Activated CD8-positive, alpha-beta T cell treated with anti-CD3 and anti-CD28 coated beads, Interleukin-2, amount 10 ng/mL, durations not matched to agents 7 days and 5 days (primary cell): ENCODE measurements at regions not wholly inside any gene's neighbourhood (a gene's known extent, or its start where the extent isn't known, plus 50 kb on each side); places are given as distances from the start of the nearest gene placed in this dataset.

ENCODE experiments used
- ATAC-seq: fragments of 150-1000 bp; cut with Tn5 transposase; one replicate; pipeline ENCODE4 v1.10.0; 2021; ENCODE audit warnings: moderate library complexity
- CTCF ChIA-PET: fragments of 350-600 bp; sonication (Branson Sonifier 250); formaldehyde crosslinking; loops from one replicate; lab custom pipeline; 2021; ENCODE audit warnings: antibody characterized with exemption; lab: Charles Lee
- POLR2A ChIA-PET: fragments of 350-600 bp; sonication (Branson Sonifier 250); formaldehyde crosslinking; loops from one replicate; lab custom pipeline; 2021; ENCODE audit warnings: antibody characterized with exemption; lab: Charles Lee
- DNase-seq: peaks from one replicate; pipeline ENCODE4 v3.0.0-alpha.2; 2020
- H3K27ac Mint-ChIP-seq: one replicate; pipeline ENCODE4 v1.8.0; 2021; ENCODE audit warnings: mild to moderate bottlenecking, mixed read lengths
- H3K27me3 Mint-ChIP-seq: one replicate; pipeline ENCODE4 v1.8.0; 2021; ENCODE audit warnings: low read depth, mixed read lengths
- H3K36me3 Mint-ChIP-seq: one replicate; pipeline ENCODE4 v1.8.0; 2021; ENCODE audit warnings: low read depth, mixed read lengths
- H3K4me1 Mint-ChIP-seq: one replicate; pipeline ENCODE4 v1.8.0; 2021; ENCODE audit warnings: low read depth, mixed read lengths
- H3K4me3 Mint-ChIP-seq: one replicate; pipeline ENCODE4 v1.8.0; 2021; ENCODE audit warnings: mild to moderate bottlenecking, mixed read lengths
- H3K9me3 Mint-ChIP-seq: one replicate; pipeline ENCODE4 v1.8.0; 2022; ENCODE audit warnings: mixed read lengths; ENCODE audit not compliant: insufficient read depth

DNA sequence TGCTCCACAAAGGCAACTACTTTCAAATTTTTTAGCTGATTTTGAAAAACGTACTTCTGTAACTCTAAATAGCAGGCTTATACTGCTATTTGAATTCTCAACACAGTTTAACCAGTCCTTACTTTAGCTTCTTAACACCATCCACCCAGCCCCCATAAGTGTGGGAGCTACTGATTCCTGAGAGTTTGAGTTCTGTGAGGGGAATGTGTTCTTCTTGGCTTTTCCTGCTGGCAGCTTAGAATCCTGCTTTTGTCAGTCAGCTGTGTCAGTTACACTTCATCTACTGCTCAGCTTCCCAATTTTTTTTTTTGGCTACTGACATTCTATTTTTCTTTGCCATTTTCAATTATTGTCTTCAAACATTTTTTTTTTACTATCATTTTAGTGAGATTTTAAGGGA lies 440.4 kb downstream of the INSC start:
- H3K9me3 Mint-ChIP-seq, result no peaks in the 10 kb centered on the region
- no peaks in the 10 kb centered on the region for H3K36me3 Mint-ChIP-seq
- no peaks in the 10 kb centered on the region for H3K27me3 Mint-ChIP-seq
- H3K4me3 Mint-ChIP-seq, result no peak overlapping the region
- ChIA-PET CTCF (no interaction called here), POLR2A (no interaction called here)
- no peak for DNase-seq
- H3K4me1 Mint-ChIP-seq, result no peaks in the 10 kb centered on the region
- no peak overlapping the region for H3K27ac Mint-ChIP-seq
- no peak for ATAC-seq

DNA sequence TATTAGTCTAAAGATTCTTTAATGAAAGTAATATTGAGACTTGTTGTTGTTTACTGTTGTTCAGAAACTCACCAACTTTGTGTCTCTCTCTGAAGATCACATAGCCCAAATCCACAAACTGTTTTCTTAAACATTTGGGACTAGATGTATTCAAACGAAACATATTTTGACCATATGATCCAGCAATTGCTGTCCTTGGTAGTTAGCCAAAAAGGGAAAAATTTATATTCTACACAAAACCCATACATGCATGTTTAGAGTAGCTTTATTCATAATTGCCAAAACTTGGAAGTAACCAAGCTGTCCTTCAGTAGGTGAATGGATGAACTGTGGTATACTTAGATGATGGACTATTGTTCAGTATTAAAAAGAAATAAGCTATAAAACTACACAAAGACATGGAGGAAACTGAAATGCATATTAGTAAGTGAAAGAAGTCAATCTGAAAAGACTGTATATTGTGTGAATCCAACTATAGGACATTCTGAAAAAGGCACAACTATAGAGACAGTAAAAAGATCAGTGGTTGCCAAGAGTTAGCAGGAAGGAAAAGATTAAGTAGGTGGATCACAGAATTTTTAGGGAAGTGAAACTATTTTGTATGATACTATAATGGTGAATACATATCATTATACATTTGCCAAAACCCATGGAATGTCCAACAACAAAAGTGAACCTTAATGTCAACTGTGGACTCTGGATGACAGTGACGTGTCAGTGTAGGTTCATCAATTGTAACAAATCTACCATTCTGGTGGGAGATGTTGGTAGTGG lies 442.9 kb downstream of the INSC start:
- DNase-seq (no peak), ATAC-seq (no peak)
- H3K9me3 Mint-ChIP-seq, result no peaks in the 10 kb centered on the region
- no peak overlapping the region for H3K27ac Mint-ChIP-seq
- H3K36me3 Mint-ChIP-seq, result no peaks in the 10 kb centered on the region
- H3K4me3 Mint-ChIP-seq, result no peak overlapping the region
- CTCF ChIA-PET, result no interaction called here
- POLR2A ChIA-PET, result no interaction called here
- H3K27me3 Mint-ChIP-seq, result no peaks in the 10 kb centered on the region
- no peaks in the 10 kb centered on the region for H3K4me1 Mint-ChIP-seq

DNA sequence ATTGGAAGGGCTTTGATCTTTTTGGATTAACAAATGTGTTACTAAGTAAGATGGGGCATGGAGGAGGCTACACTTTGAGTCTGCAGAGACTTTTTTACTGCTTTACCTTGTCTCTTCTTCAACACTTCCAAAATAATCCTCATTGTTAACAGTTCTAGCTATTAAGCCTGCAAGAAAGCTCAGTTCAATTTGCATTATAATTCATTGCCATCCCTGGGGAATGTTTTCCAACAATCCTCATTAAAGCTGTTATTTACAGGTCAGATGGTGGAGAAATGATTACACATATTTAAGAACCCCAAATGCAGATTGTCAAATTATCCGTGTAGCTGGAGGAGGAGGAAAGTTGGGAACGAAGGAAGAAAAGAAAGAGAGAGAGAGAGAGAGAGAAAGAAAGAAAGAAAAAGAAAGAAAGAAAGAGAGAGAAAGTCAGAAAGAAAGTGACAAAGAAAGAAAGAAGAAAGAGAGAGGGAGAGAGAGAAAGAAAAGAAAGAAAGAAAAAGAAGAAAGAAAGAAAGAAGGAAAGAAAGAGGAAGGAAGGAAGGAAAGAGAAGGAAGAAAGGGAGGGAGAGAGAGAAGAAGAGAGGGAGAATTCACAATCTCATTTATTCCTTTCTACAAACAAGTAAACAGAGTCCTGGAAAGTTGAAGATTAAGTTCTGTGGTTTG lies 443.9 kb downstream of the INSC start:
- Mint-ChIP-seq H3K4me3 (no peak overlapping the region), H3K36me3 (no peaks in the 10 kb centered on the region), H3K4me1 (no peaks in the 10 kb centered on the region), H3K27ac (no peak overlapping the region), H3K9me3 (no peaks in the 10 kb centered on the region), H3K27me3 (no peaks in the 10 kb centered on the region)
- CTCF ChIA-PET, result no interaction called here
- DNase-seq, result no peak
- POLR2A ChIA-PET, result no interaction called here
- no peak for ATAC-seq

DNA sequence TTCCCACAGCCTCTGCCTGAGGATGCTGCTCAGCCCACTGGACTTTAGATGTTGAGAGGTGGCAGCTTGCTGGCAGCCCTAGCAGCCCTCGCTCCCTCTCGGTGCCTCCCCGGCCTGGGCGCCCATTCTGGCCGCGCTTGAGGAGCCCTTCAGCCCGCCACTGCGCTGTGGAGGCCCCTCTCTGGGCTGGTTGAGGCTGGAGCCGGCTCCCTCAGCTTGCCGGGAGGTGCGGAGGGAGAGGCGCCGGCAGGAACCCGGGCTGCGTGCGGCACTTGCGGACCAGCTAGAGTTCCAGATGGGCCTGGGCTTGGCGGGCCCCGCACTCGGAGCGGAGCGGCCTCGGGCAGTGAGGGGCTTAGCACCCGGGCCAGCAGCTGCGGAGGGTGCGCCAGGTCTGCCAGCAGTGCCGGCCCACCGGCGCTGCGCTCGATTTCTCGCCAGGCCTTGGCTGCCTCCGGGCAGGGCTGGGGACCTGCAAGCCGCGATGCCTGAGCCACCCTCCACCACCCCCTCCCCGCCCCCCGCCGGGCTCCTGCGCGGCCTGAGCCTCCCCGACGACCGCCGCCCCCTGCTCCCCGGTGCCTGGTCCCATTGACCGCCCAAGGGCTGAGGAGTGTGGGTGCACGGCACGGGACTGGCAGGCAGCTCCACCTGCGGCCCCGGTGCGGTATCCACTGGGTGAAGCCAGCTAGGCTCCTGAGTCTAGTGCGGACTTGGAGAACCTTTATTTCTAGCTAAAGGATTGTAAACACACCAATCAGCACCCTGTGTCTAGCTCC lies 446.2 kb downstream of the INSC start:
- H3K27ac Mint-ChIP-seq, result no peak overlapping the region
- ATAC-seq, result no peak
- H3K4me1 Mint-ChIP-seq, result no peaks in the 10 kb centered on the region
- H3K9me3 Mint-ChIP-seq, result no peaks in the 10 kb centered on the region
- no peaks in the 10 kb centered on the region for H3K27me3 Mint-ChIP-seq
- CTCF ChIA-PET, result no interaction called here
- DNase-seq, result no peak
- no peaks in the 10 kb centered on the region for H3K36me3 Mint-ChIP-seq
- POLR2A ChIA-PET, result no interaction called here
- no peak overlapping the region for H3K4me3 Mint-ChIP-seq

- Mint-ChIP-seq H3K27me3 (no peaks in the 10 kb centered on the region), H3K27ac (no peak overlapping the region), H3K36me3 (no peaks in the 10 kb centered on the region), H3K9me3 (no peaks in the 10 kb centered on the region), H3K4me1 (no peaks in the 10 kb centered on the region), H3K4me3 (no peak overlapping the region)
- CTCF ChIA-PET, result no interaction called here
- no peak for ATAC-seq
- DNase-seq, result no peak
- POLR2A ChIA-PET, result no interaction called here
These were observed 447.5 kb downstream of the INSC start for GRCh38 chr11:15562230-15562629.

- no peaks in the 10 kb centered on the region for H3K9me3 Mint-ChIP-seq
- H3K4me3 Mint-ChIP-seq, result no peak overlapping the region
- DNase-seq (no peak), ATAC-seq (no peak)
- CTCF ChIA-PET, result no interaction called here
- POLR2A ChIA-PET, result no interaction called here
- H3K27ac Mint-ChIP-seq, result no peak overlapping the region
- H3K4me1 Mint-ChIP-seq, result no peaks in the 10 kb centered on the region
- no peaks in the 10 kb centered on the region for H3K27me3 Mint-ChIP-seq
- H3K36me3 Mint-ChIP-seq, result no peaks in the 10 kb centered on the region
These were observed 448.3 kb downstream of the INSC start for GRCh38 chr11:15563054-15563453.

DNA sequence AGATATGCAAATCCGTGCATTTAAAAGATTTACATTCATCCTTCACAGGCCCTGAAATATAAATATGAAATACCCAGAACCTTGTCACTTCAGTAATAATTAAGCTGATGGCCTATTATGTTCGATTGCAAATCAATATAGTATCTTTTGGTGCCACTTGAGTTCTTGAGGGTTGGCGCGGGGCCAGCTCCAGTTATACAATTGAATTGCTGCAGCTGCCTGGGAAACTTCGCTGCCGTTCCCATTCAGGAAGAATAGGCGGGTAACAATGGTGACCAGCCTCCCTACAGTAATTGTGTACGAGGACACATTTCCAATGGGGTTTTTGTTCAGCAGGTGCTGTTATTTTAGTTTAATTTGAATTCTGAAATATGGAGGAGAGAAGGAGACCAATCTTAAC lies 451.2 kb downstream of the INSC start:
- no peaks in the 10 kb centered on the region for H3K9me3 Mint-ChIP-seq
- POLR2A ChIA-PET, result no interaction called here
- DNase-seq, result no peak
- H3K27ac Mint-ChIP-seq, result no peak overlapping the region
- H3K36me3 Mint-ChIP-seq, result no peaks in the 10 kb centered on the region
- no peaks in the 10 kb centered on the region for H3K27me3 Mint-ChIP-seq
- CTCF ChIA-PET, result no interaction called here
- no peak for ATAC-seq
- H3K4me3 Mint-ChIP-seq, result no peak overlapping the region
- H3K4me1 Mint-ChIP-seq, result no peaks in the 10 kb centered on the region

- no peak overlapping the region for H3K27ac Mint-ChIP-seq
- H3K36me3 Mint-ChIP-seq, result no peaks in the 10 kb centered on the region
- no peaks in the 10 kb centered on the region for H3K4me1 Mint-ChIP-seq
- CTCF ChIA-PET, result no interaction called here
- POLR2A ChIA-PET, result no interaction called here
- DNase-seq (no peak), ATAC-seq (no peak)
- no peak overlapping the region for H3K4me3 Mint-ChIP-seq
- no peaks in the 10 kb centered on the region for H3K27me3 Mint-ChIP-seq
- H3K9me3 Mint-ChIP-seq, result no peaks in the 10 kb centered on the region
These were observed 453.7 kb downstream of the INSC start for GRCh38 chr11:15568440-15568839.

DNA sequence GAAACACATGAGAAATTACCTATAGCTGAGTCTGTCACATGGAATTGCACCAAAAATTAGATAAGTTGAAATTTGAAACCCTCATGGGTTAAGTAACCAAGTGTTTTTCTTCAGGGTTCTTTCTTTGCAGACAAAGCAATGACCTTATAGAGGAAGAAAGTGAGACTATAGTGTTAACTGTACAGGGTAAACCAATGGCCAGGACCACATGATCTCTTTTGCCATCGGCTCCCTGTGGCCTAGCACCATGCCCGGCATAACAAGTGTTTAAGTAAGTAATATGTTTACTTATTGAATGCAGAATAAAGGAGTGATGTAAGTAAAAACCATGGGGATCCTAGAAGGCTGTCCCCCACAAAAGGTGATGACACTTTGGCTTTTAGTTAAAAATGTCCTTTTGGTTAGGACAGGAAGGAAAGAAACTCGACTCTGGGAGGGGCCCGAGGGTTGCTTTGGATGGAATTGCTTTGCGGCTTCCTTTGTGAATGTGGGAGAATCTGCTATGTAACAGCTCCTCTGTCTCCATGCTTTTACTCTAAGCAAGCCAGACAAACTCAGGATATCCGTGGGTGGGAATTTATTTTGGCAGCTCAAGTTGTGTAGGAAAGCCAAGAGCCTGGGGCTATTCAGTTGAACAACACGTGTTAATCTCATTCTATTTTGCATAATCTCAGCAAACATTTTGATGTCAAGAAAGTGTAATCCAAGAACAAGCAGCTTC lies 454.7 kb downstream of the INSC start:
- ChIA-PET POLR2A (no interaction called here), CTCF (no interaction called here)
- no peak for DNase-seq
- no peak overlapping the region for H3K27ac Mint-ChIP-seq
- no peaks in the 10 kb centered on the region for H3K36me3 Mint-ChIP-seq
- no peaks in the 10 kb centered on the region for H3K4me1 Mint-ChIP-seq
- no peak overlapping the region for H3K4me3 Mint-ChIP-seq
- no peak for ATAC-seq
- H3K9me3 Mint-ChIP-seq, result no peaks in the 10 kb centered on the region
- H3K27me3 Mint-ChIP-seq, result no peaks in the 10 kb centered on the region

GRCh38 chr11:15575409-15575808 lies 460.7 kb downstream of the INSC start:
- Mint-ChIP-seq H3K4me1 (no peaks in the 10 kb centered on the region), H3K27me3 (no peaks in the 10 kb centered on the region), H3K27ac (no peak overlapping the region), H3K9me3 (no peaks in the 10 kb centered on the region), H3K36me3 (no peaks in the 10 kb centered on the region), H3K4me3 (no peak overlapping the region)
- no peak for DNase-seq
- ChIA-PET CTCF (no interaction called here), POLR2A (no interaction called here)
- no peak for ATAC-seq

GRCh38 chr11:15576769-15577168 lies 462.0 kb downstream of the INSC start:
- ATAC-seq, result no peak
- Mint-ChIP-seq H3K27ac (no peak overlapping the region), H3K4me1 (no peaks in the 10 kb centered on the region), H3K9me3 (no peaks in the 10 kb centered on the region), H3K4me3 (no peak overlapping the region), H3K36me3 (no peaks in the 10 kb centered on the region), H3K27me3 (no peaks in the 10 kb centered on the region)
- no peak for DNase-seq
- ChIA-PET CTCF (no interaction called here), POLR2A (no interaction called here)

DNA sequence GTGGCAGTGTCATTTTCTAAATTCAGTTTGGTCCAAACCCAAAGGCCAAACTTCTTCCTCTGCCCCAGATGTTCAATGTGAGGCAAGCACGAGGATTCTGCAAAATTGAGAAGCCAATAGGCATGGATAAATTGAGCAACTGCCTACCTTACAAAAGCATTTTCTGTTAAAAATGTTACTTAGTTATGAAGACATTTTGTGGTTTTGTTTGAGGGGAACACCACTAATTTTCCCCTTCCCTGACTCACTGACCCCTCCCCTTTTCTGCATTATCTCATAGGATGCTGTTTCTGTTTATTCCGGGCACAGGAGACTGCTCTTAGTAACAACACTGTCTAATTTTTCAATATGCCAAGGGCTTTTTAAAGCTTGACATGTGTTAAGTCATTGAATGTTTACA lies 462.8 kb downstream of the INSC start:
- Mint-ChIP-seq H3K27me3 (no peaks in the 10 kb centered on the region), H3K4me1 (no peaks in the 10 kb centered on the region), H3K4me3 (no peak overlapping the region), H3K36me3 (no peaks in the 10 kb centered on the region), H3K9me3 (no peaks in the 10 kb centered on the region), H3K27ac (no peak overlapping the region)
- CTCF ChIA-PET, result no interaction called here
- DNase-seq (no peak), ATAC-seq (no peak)
- POLR2A ChIA-PET, result no interaction called here
